Lung (tissue), 11 donors: ENCODE measurements at regions not wholly inside any gene's neighbourhood (a gene's known extent, or its start where the extent isn't known, plus 50 kb on each side); places are given as distances from the start of the nearest gene placed in this dataset.
A peak's percentile ranks its signal among the peaks of the same experiment; 100 is the strongest.

ENCODE experiments used
- ATAC-seq: fragments of 200-7000 bp; cut with Tn5 transposase; one replicate; pipeline ENCODE4 v1.9.1; 2020; ENCODE audit warnings: moderate number of reproducible peaks; ENCODE audit not compliant: insufficient read depth, low FRiP score
- DNase-seq, 3 donors: peaks; one replicate each; pipeline ENCODE4 v3.0.0-alpha.2; 2013 to 2017
- H3K27ac ChIP-seq, 2 donors: one replicate each; pipeline ENCODE4 v1.5.1; 2013; ENCODE audit warnings: mild to moderate bottlenecking in 2 of 2, moderate library complexity in 2 of 2, control low read depth in 1 of 2, inconsistent platforms in 1 of 2, low read depth in 1 of 2, low read length in 1 of 2
- H3K27me3 ChIP-seq, 3 donors: one replicate each; pipeline ENCODE4 v1.5.1; 2013; ENCODE audit warnings: low read length in 2 of 3; ENCODE audit not compliant: control insufficient read depth in 3 of 3, insufficient read depth in 3 of 3
- H3K36me3 ChIP-seq, 4 donors: one replicate each; pipeline ENCODE4 v1.5.1; 2013; ENCODE audit warnings: low read length in 4 of 4, mild to moderate bottlenecking in 1 of 4, moderate library complexity in 1 of 4; ENCODE audit not compliant: control insufficient read depth in 4 of 4, insufficient read depth in 4 of 4
- H3K4me1 ChIP-seq, 5 donors: one replicate each; pipeline ENCODE4 v1.5.1; 2013; ENCODE audit warnings: low read length in 5 of 5, mild to moderate bottlenecking in 2 of 5, moderate library complexity in 1 of 5; ENCODE audit not compliant: control insufficient read depth in 5 of 5, insufficient read depth in 5 of 5
- H3K4me3 ChIP-seq: one replicate; pipeline ENCODE4 v1.5.1; 2013; ENCODE audit warnings: mild to moderate bottlenecking, control low read depth, moderate library complexity
- H3K9ac ChIP-seq, 2 donors: one replicate each; pipeline ENCODE4 v1.5.1; 2013; ENCODE audit warnings: low read length in 2 of 2, control low read depth in 1 of 2; ENCODE audit not compliant: insufficient read depth in 1 of 2
- H3K9me3 ChIP-seq, 4 donors: one replicate each; pipeline ENCODE4 v1.5.1; 2013; ENCODE audit warnings: low read length in 3 of 4, mild to moderate bottlenecking in 1 of 4, moderate library complexity in 1 of 4; ENCODE audit not compliant: control insufficient read depth in 4 of 4, insufficient read depth in 3 of 4
- whole genome bisulfite sequencing, 2 donors: extraction: QIAGEN DNeasy Blood & Tissue Kit; methylation state at CpG; one replicate each; pipeline ENCODE4 v1.1.7; 2013; 5-methylcytosine and 5-hydroxymethylcytosine counted together
- TF ChIP-seq, protein P1 (sequence below): IDR thresholded peaks from 2 replicates; pipeline ENCODE4 v1.5.1; 2012; ENCODE audit warnings: mild to moderate bottlenecking; ENCODE audit errors: control extremely low read depth, extremely low read depth
- donor health status: control.
- donor health status: control.
- donor health status: Bipolar disorder and iron deficiency.
- donor health status: healthy.
- donor health status: DM: yes; HTN: yes; CAD: no.

DNA sequence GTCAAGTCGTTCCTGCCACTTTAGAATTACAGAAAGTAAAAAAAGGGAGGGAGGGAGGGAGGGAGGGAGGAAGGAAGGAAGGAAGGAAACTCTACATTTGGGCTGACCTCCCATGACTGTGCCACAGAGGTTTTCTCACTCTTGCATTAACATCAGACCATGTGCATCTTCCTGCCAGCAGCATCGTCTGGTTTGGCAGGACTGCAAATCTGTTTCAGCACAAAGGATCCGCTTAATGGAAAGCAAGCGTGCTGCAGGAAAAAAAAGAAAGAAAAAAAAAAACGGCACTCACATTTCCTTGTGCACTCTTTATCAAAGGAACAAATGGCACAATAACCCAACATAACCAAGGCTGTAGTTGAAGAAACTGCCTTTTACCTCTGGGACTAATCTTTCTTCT lies 148.8 kb upstream of the HES1 start:
- H3K27ac ChIP-seq, result no peak overlapping the region
- ATAC-seq (no peak), DNase-seq (peak; percentile 68 to 90 (median 80))
- no peaks in the 10 kb centered on the region for H3K36me3 ChIP-seq
- H3K4me1 ChIP-seq, result peaks cover 3 to 11% (median 4%) of the 10 kb centered on the region in 5 donors
- no peaks in the 10 kb centered on the region for H3K27me3 ChIP-seq
- H3K9ac ChIP-seq, result no peak overlapping the region
- no peaks in the 10 kb centered on the region for H3K9me3 ChIP-seq
- H3K4me3 ChIP-seq, result no peak overlapping the region
- WGBS, 2 donors, result 25 to 28% methylated on average over 5 of the region's 5 CpGs
- TF ChIP-seq, protein P1, sequence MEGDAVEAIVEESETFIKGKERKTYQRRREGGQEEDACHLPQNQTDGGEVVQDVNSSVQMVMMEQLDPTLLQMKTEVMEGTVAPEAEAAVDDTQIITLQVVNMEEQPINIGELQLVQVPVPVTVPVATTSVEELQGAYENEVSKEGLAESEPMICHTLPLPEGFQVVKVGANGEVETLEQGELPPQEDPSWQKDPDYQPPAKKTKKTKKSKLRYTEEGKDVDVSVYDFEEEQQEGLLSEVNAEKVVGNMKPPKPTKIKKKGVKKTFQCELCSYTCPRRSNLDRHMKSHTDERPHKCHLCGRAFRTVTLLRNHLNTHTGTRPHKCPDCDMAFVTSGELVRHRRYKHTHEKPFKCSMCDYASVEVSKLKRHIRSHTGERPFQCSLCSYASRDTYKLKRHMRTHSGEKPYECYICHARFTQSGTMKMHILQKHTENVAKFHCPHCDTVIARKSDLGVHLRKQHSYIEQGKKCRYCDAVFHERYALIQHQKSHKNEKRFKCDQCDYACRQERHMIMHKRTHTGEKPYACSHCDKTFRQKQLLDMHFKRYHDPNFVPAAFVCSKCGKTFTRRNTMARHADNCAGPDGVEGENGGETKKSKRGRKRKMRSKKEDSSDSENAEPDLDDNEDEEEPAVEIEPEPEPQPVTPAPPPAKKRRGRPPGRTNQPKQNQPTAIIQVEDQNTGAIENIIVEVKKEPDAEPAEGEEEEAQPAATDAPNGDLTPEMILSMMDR, result no peak

DNA sequence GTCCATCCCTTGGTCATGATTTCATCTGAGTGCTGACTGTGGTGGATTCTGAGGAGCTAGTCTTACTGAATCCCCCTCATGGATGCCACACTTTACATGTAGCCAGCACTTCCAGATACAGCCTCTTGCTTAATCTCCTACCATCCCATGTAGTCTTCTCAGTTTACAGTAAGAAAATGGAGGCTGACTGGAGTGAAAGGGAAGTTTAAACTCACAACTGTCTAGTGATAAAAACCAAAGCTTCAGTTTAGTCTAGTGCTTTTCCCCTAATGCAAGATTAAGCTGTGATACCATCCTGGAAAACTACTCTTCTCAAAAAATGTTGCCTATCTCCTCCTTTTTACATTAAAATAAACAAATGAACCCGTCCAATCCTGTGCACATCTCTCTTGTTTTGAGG lies 146.8 kb upstream of the HES1 start:
- Histone ChIP-seq H3K27me3 (no peaks in the 10 kb centered on the region), H3K9ac (no peak overlapping the region), H3K36me3 (no peaks in the 10 kb centered on the region), H3K4me3 (no peak overlapping the region), H3K27ac (no peak overlapping the region), H3K4me1 (peaks cover 0 to 6% (median 3%) of the 10 kb centered on the region in 5 donors), H3K9me3 (no peaks in the 10 kb centered on the region)
- DNase-seq (no peak), ATAC-seq (no peak)
- 81 to 93% methylated on average over 1 of the region's 1 CpG for WGBS, 2 donors
- TF ChIP-seq, protein P1, result no peak

DNA sequence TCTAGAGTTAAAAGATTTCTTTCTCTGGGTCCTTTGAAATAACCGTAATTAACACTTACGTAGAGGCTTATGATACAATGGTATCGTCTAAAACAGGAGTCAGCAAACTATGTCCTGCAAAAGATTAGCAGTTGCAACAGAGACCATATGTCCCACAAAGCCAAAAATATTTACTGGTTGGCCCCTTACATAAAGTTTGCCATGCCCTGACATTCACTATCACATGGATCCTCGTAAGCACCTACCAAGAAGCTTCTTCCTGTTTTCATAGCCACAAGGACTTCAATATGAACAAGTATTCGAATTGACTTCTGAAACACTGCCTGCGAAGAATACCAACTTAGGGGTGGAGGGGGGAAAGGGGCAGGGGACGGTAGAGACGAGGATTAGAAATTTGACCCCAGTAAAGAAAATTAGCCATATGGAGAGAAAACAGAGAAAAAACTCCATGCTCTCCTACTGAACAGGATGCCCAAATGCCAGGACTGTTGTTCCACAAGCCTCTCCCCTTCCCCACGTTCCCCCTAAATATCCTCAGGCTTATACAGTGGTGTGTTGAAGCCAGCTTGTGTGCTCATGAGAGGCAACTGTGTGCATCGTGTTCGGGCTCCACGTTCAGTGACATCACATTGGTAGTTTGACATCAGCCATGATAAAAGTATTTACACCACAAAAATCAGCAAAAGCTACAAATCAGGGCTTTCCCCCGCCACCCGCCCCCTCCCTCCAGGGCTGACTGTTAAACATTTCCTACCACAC lies 144.1 kb upstream of the HES1 start:
- no peak overlapping the region for H3K27ac ChIP-seq
- no peak overlapping the region for H3K4me3 ChIP-seq
- DNase-seq (no peak), ATAC-seq (no peak)
- H3K36me3 ChIP-seq, result no peaks in the 10 kb centered on the region
- no peaks in the 10 kb centered on the region for H3K27me3 ChIP-seq
- H3K9ac ChIP-seq, result no peak overlapping the region
- TF ChIP-seq, protein P1, result no peak
- WGBS, 2 donors, result 83 to 84% methylated on average over 14 of the region's 14 CpGs
- H3K4me1 ChIP-seq, result peaks cover 0 to 6% (median 4%) of the 10 kb centered on the region in 5 donors
- no peaks in the 10 kb centered on the region for H3K9me3 ChIP-seq
